ENCODE measurements at regions not wholly inside any gene's neighbourhood (a gene's known extent, or its start where the extent isn't known, plus 50 kb on each side); places are given as distances from the start of the nearest gene placed in this dataset.
A peak's percentile ranks its signal among the peaks of the same experiment; 100 is the strongest.

GRCh38 chr18:68466672-68467071 lies 248.2 kb downstream of the TMX3 start:
- Histone ChIP-seq H4K20me1 (ENCODE audit: insufficient read depth, low read length) (no peaks in the 10 kb centered on the region), H3K4me1 (ENCODE audit: low read length) (peaks cover 8% of the 10 kb centered on the region), H3K36me3 (replicated peaks; ENCODE audit: low read depth, low read length) (no peaks in the 10 kb centered on the region), H2AFZ (ENCODE audit: low read depth, low read length) (no peak overlapping the region), H3K79me2 (ENCODE audit: low read length) (no peaks in the 10 kb centered on the region), H3K4me2 (ENCODE audit: low read length) (no peak overlapping the region), H3K4me3 (ENCODE audit: low read length) (no peak overlapping the region), H3K27me3 (ENCODE audit: low read depth, low read length) (no peaks in the 10 kb centered on the region), H3K27ac (ENCODE audit: low read length) (no peak overlapping the region), H3K9me3 (ENCODE audit: insufficient read depth, low read length) (no peaks in the 10 kb centered on the region), H3K9ac (ENCODE audit: low read length) (no peak overlapping the region)
- TF ChIP-seq, protein P1, sequence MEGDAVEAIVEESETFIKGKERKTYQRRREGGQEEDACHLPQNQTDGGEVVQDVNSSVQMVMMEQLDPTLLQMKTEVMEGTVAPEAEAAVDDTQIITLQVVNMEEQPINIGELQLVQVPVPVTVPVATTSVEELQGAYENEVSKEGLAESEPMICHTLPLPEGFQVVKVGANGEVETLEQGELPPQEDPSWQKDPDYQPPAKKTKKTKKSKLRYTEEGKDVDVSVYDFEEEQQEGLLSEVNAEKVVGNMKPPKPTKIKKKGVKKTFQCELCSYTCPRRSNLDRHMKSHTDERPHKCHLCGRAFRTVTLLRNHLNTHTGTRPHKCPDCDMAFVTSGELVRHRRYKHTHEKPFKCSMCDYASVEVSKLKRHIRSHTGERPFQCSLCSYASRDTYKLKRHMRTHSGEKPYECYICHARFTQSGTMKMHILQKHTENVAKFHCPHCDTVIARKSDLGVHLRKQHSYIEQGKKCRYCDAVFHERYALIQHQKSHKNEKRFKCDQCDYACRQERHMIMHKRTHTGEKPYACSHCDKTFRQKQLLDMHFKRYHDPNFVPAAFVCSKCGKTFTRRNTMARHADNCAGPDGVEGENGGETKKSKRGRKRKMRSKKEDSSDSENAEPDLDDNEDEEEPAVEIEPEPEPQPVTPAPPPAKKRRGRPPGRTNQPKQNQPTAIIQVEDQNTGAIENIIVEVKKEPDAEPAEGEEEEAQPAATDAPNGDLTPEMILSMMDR (IDR thresholded peaks at IDR 0.05; ENCODE audit: low read depth, low read length): no peak
- no peak for TF ChIP-seq EZH2phosphoT487 (IDR thresholded peaks at IDR 0.05; ENCODE audit: low read depth)

DNA sequence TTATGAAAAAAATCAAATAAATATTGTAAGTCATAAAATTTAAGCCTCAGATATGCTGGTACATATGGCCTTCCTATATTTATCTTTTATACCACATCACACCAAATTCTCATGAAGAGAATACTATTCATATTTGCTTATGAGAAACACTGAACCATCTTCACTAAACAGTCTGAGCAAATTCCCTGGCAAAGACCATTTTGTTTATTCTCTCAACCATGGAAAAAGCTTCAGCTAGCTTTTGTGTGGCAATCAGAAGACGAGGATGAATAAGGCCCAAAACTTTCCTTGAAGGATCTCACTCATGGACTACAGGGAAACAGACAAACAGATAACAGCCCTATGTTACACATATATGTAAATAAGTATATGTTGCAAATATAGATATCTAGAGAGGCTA lies 252.1 kb downstream of the TMX3 start:
- no peaks in the 10 kb centered on the region for H3K36me3 ChIP-seq (replicated peaks; ENCODE audit: low read depth, low read length)
- H2AFZ ChIP-seq (ENCODE audit: low read depth, low read length): no peak overlapping the region
- no peaks in the 10 kb centered on the region for H3K9me3 ChIP-seq (ENCODE audit: insufficient read depth, low read length)
- TF ChIP-seq, protein P1 (IDR thresholded peaks at IDR 0.05; ENCODE audit: low read depth, low read length): no peak
- no peak for TF ChIP-seq EZH2phosphoT487 (IDR thresholded peaks at IDR 0.05; ENCODE audit: low read depth)
- H3K9ac ChIP-seq (ENCODE audit: low read length): no peak overlapping the region
- H3K27me3 ChIP-seq (ENCODE audit: low read depth, low read length): no peaks in the 10 kb centered on the region
- H4K20me1 ChIP-seq (ENCODE audit: insufficient read depth, low read length): no peaks in the 10 kb centered on the region
- H3K27ac ChIP-seq (ENCODE audit: low read length): no peak overlapping the region
- H3K4me1 ChIP-seq (ENCODE audit: low read length): peaks cover 6% of the 10 kb centered on the region
- no peaks in the 10 kb centered on the region for H3K79me2 ChIP-seq (ENCODE audit: low read length)
- H3K4me3 ChIP-seq (ENCODE audit: low read length): no peak overlapping the region
- H3K4me2 ChIP-seq (ENCODE audit: low read length): no peak overlapping the region

DNA sequence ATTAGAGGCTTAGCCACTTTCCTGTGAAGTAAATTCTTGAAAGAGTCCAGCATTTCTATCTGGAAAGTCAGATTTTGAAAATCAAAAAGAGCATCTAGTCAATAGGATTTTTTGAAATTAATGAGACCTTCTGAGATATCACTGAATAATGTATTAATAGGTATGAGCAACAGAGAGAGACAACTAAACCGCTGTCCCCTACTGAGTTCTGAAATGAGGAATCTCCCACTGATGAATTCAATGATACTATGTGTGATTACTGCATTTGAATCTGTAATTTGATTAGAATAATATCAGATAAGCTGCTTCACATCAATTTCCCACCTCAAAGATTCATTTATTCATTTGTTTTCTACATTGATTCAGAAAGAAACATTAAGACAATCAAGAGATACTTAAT lies 252.8 kb downstream of the TMX3 start:
- Histone ChIP-seq H3K4me3 (ENCODE audit: low read length) (no peak overlapping the region), H3K36me3 (replicated peaks; ENCODE audit: low read depth, low read length) (no peaks in the 10 kb centered on the region), H3K4me1 (ENCODE audit: low read length) (peaks cover 4% of the 10 kb centered on the region; the same call in 1 of the 2 replicates), H2AFZ (ENCODE audit: low read depth, low read length) (no peak overlapping the region), H3K9ac (ENCODE audit: low read length) (no peak overlapping the region), H4K20me1 (ENCODE audit: insufficient read depth, low read length) (no peaks in the 10 kb centered on the region), H3K27me3 (ENCODE audit: low read depth, low read length) (no peaks in the 10 kb centered on the region), H3K4me2 (ENCODE audit: low read length) (no peak overlapping the region), H3K27ac (ENCODE audit: low read length) (no peak overlapping the region), H3K79me2 (ENCODE audit: low read length) (no peaks in the 10 kb centered on the region), H3K9me3 (ENCODE audit: insufficient read depth, low read length) (no peaks in the 10 kb centered on the region)
- no peak for TF ChIP-seq EZH2phosphoT487 (IDR thresholded peaks at IDR 0.05; ENCODE audit: low read depth)
- TF ChIP-seq, protein P1 (IDR thresholded peaks at IDR 0.05; ENCODE audit: low read depth, low read length): no peak

- H2AFZ ChIP-seq (ENCODE audit: low read depth, low read length): peak overlapping the region; percentile 22; the same call in 1 of the 2 replicates
- no peaks in the 10 kb centered on the region for H4K20me1 ChIP-seq (ENCODE audit: insufficient read depth, low read length)
- H3K4me2 ChIP-seq (ENCODE audit: low read length): no peak overlapping the region
- H3K4me1 ChIP-seq (ENCODE audit: low read length): peaks cover 4% of the 10 kb centered on the region; the same call in 1 of the 2 replicates
- H3K9me3 ChIP-seq (ENCODE audit: insufficient read depth, low read length): no peaks in the 10 kb centered on the region
- TF ChIP-seq, protein P1 (IDR thresholded peaks at IDR 0.05; ENCODE audit: low read depth, low read length): no peak
- no peak for TF ChIP-seq EZH2phosphoT487 (IDR thresholded peaks at IDR 0.05; ENCODE audit: low read depth)
- H3K9ac ChIP-seq (ENCODE audit: low read length): no peak overlapping the region
- no peaks in the 10 kb centered on the region for H3K27me3 ChIP-seq (ENCODE audit: low read depth, low read length)
- H3K36me3 ChIP-seq (replicated peaks; ENCODE audit: low read depth, low read length): no peaks in the 10 kb centered on the region
- no peak overlapping the region for H3K4me3 ChIP-seq (ENCODE audit: low read length)
- no peak overlapping the region for H3K27ac ChIP-seq (ENCODE audit: low read length)
- H3K79me2 ChIP-seq (ENCODE audit: low read length): no peaks in the 10 kb centered on the region
Observed at GRCh38 chr18:68461481-68462018, 253.4 kb downstream of the TMX3 start.

All from OCI-LY3 (cell line).